ENCODE measurements at regions not wholly inside any gene's neighbourhood (a gene's known extent, or its start where the extent isn't known, plus 50 kb on each side); places are given as distances from the start of the nearest gene placed in this dataset.
"Not testable (repeated sequence)": the region's sequence is repeated elsewhere in the genome, so short reads cannot be mapped to it uniquely, and the experiment has no call there.

DNA sequence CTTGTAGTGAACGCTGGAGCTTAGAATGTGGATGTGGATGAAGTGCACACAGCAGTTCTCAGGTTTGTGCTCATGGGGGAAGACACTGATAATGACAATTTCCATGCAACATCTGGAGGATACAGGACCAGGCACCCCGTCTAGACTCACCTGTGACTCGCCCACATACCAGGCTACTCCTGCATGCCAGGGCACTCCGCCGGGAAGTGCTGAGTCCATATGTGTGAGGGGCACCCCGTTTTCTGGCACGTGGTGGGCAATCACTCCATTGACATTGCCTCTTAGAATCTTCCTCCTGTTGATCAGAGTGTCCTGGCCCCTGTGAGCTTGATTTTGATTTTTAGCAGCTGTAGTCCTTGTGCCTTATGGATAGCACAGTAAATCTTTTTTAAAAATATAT, 90.9 kb upstream of the LRPAP1 start:
- H4K12ac ChIP-seq (ENCODE audit: low read depth, low read length), result no peak overlapping the region
- H2BK12ac ChIP-seq (ENCODE audit: low read length), result no peak overlapping the region
- H3K4me2 ChIP-seq (ENCODE audit: low read length), result no peak overlapping the region
- no peak overlapping the region for H3K27ac ChIP-seq (ENCODE audit: low read depth, low read length)
- no peak overlapping the region for H3K18ac ChIP-seq (ENCODE audit: low read length)
- no peak overlapping the region for H3K9ac ChIP-seq (ENCODE audit: low read length)
- WGBS (ENCODE audit: extremely low coverage, insufficient coverage, insufficient read length), result no CpG with 5 or more reads among the region's 7 CpGs
- no peaks in the 10 kb centered on the region for H3K4me1 ChIP-seq (ENCODE audit: control insufficient read depth in 1 of 2, insufficient read depth in 2 of 2, low read length in 2 of 2)
- no peak overlapping the region for H2BK5ac ChIP-seq (ENCODE audit: low read depth, low read length, poor library complexity)
- H3K79me2 ChIP-seq (ENCODE audit: control insufficient read depth, insufficient read depth, low read length, poor library complexity), result no peaks in the 10 kb centered on the region
- H3K79me1 ChIP-seq (ENCODE audit: low read length), result no peaks in the 10 kb centered on the region
- no peak overlapping the region for H3K14ac ChIP-seq (ENCODE audit: low read length)
- H3K4ac ChIP-seq (ENCODE audit: low read depth, low read length), result no peak overlapping the region
- DNase-seq, result no peak
- H2BK120ac ChIP-seq (ENCODE audit: insufficient read depth, low read length, poor library complexity), result no peak overlapping the region
- no peak overlapping the region for H4K8ac ChIP-seq (ENCODE audit: low read depth, low read length)
- no peaks in the 10 kb centered on the region for H3K36me3 ChIP-seq (ENCODE audit: control insufficient read depth in 1 of 2, insufficient read depth in 2 of 2, low read length in 2 of 2)
- no peak overlapping the region for H2AK5ac ChIP-seq (ENCODE audit: low read length)
- H4K91ac ChIP-seq (ENCODE audit: low read depth, low read length), result no peak overlapping the region
- H3K4me3 ChIP-seq (ENCODE audit: low read depth, low read length), result no peak overlapping the region
- H3K23ac ChIP-seq (ENCODE audit: low read length), result no peak overlapping the region
- no peak overlapping the region for H2AFZ ChIP-seq (ENCODE audit: insufficient read depth, low read length, poor library complexity)
- H3K27me3 ChIP-seq (ENCODE audit: insufficient read depth, low read length), result no peaks in the 10 kb centered on the region
- peaks cover 4% of the 10 kb centered on the region for H3K9me3 ChIP-seq (ENCODE audit: insufficient read depth, low read depth, low read length)

GRCh38 chr4:3620365-3620764, 88.1 kb upstream of the LRPAP1 start:
- not testable (repeated sequence) for H3K9ac ChIP-seq (ENCODE audit: low read length); H3K14ac ChIP-seq (ENCODE audit: low read length); H4K12ac ChIP-seq (ENCODE audit: low read depth, low read length); H2BK5ac ChIP-seq (ENCODE audit: low read depth, low read length, poor library complexity); H3K4me3 ChIP-seq (ENCODE audit: low read depth, low read length); H3K9me3 ChIP-seq (ENCODE audit: insufficient read depth, low read depth, low read length); H3K4me1 ChIP-seq (ENCODE audit: control insufficient read depth in 1 of 2, insufficient read depth in 2 of 2, low read length in 2 of 2); DNase-seq; H3K79me1 ChIP-seq (ENCODE audit: low read length); H4K8ac ChIP-seq (ENCODE audit: low read depth, low read length); H3K4ac ChIP-seq (ENCODE audit: low read depth, low read length); H3K27ac ChIP-seq (ENCODE audit: low read depth, low read length); H3K36me3 ChIP-seq (ENCODE audit: control insufficient read depth in 1 of 2, insufficient read depth in 2 of 2, low read length in 2 of 2); H3K18ac ChIP-seq (ENCODE audit: low read length); H2AK5ac ChIP-seq (ENCODE audit: low read length); H4K91ac ChIP-seq (ENCODE audit: low read depth, low read length); H3K27me3 ChIP-seq (ENCODE audit: insufficient read depth, low read length); H3K79me2 ChIP-seq (ENCODE audit: control insufficient read depth, insufficient read depth, low read length, poor library complexity); H2AFZ ChIP-seq (ENCODE audit: insufficient read depth, low read length, poor library complexity); H2BK12ac ChIP-seq (ENCODE audit: low read length); H3K23ac ChIP-seq (ENCODE audit: low read length); H2BK120ac ChIP-seq (ENCODE audit: insufficient read depth, low read length, poor library complexity); H3K4me2 ChIP-seq (ENCODE audit: low read length)
- WGBS (ENCODE audit: extremely low coverage, insufficient coverage, insufficient read length), result no CpG with 5 or more reads among the region's 6 CpGs

- not testable (repeated sequence) for H3K4me1 ChIP-seq (ENCODE audit: control insufficient read depth in 1 of 2, insufficient read depth in 2 of 2, low read length in 2 of 2); H3K79me2 ChIP-seq (ENCODE audit: control insufficient read depth, insufficient read depth, low read length, poor library complexity); H3K23ac ChIP-seq (ENCODE audit: low read length); H3K4ac ChIP-seq (ENCODE audit: low read depth, low read length); H2AK5ac ChIP-seq (ENCODE audit: low read length); H2BK5ac ChIP-seq (ENCODE audit: low read depth, low read length, poor library complexity); H4K12ac ChIP-seq (ENCODE audit: low read depth, low read length); H3K9ac ChIP-seq (ENCODE audit: low read length); H3K4me2 ChIP-seq (ENCODE audit: low read length); H3K18ac ChIP-seq (ENCODE audit: low read length); H2AFZ ChIP-seq (ENCODE audit: insufficient read depth, low read length, poor library complexity); H2BK12ac ChIP-seq (ENCODE audit: low read length); H2BK120ac ChIP-seq (ENCODE audit: insufficient read depth, low read length, poor library complexity); H4K91ac ChIP-seq (ENCODE audit: low read depth, low read length); H3K36me3 ChIP-seq (ENCODE audit: control insufficient read depth in 1 of 2, insufficient read depth in 2 of 2, low read length in 2 of 2); H3K27me3 ChIP-seq (ENCODE audit: insufficient read depth, low read length); H3K4me3 ChIP-seq (ENCODE audit: low read depth, low read length); H3K27ac ChIP-seq (ENCODE audit: low read depth, low read length); H3K9me3 ChIP-seq (ENCODE audit: insufficient read depth, low read depth, low read length); DNase-seq; H4K8ac ChIP-seq (ENCODE audit: low read depth, low read length); H3K14ac ChIP-seq (ENCODE audit: low read length); H3K79me1 ChIP-seq (ENCODE audit: low read length)
- no CpG with 5 or more reads among the region's 4 CpGs for WGBS (ENCODE audit: extremely low coverage, insufficient coverage, insufficient read length)
Measured at GRCh38 chr4:3619698-3620097, 87.5 kb upstream of the LRPAP1 start.

- not testable (repeated sequence) for H2BK120ac ChIP-seq (ENCODE audit: insufficient read depth, low read length, poor library complexity); H2AFZ ChIP-seq (ENCODE audit: insufficient read depth, low read length, poor library complexity); H4K8ac ChIP-seq (ENCODE audit: low read depth, low read length); H3K14ac ChIP-seq (ENCODE audit: low read length); H3K4me2 ChIP-seq (ENCODE audit: low read length); H2AK5ac ChIP-seq (ENCODE audit: low read length); H3K4me3 ChIP-seq (ENCODE audit: low read depth, low read length); H3K27me3 ChIP-seq (ENCODE audit: insufficient read depth, low read length); H3K9ac ChIP-seq (ENCODE audit: low read length); H3K27ac ChIP-seq (ENCODE audit: low read depth, low read length); H3K18ac ChIP-seq (ENCODE audit: low read length); H3K4me1 ChIP-seq (ENCODE audit: control insufficient read depth in 1 of 2, insufficient read depth in 2 of 2, low read length in 2 of 2); H2BK5ac ChIP-seq (ENCODE audit: low read depth, low read length, poor library complexity); H3K23ac ChIP-seq (ENCODE audit: low read length); H4K91ac ChIP-seq (ENCODE audit: low read depth, low read length); H4K12ac ChIP-seq (ENCODE audit: low read depth, low read length); H3K9me3 ChIP-seq (ENCODE audit: insufficient read depth, low read depth, low read length); H3K79me1 ChIP-seq (ENCODE audit: low read length); DNase-seq; H3K36me3 ChIP-seq (ENCODE audit: control insufficient read depth in 1 of 2, insufficient read depth in 2 of 2, low read length in 2 of 2); H3K4ac ChIP-seq (ENCODE audit: low read depth, low read length); H3K79me2 ChIP-seq (ENCODE audit: control insufficient read depth, insufficient read depth, low read length, poor library complexity); H2BK12ac ChIP-seq (ENCODE audit: low read length)
- WGBS (ENCODE audit: extremely low coverage, insufficient coverage, insufficient read length), result no CpG with 5 or more reads among the region's 3 CpGs
Measured at GRCh38 chr4:3618341-3618740, 86.1 kb upstream of the LRPAP1 start.

Measured in trophoblast cell (in vitro differentiated cells and primary cell).